GM23338 (cell line): ENCODE measurements at regions not wholly inside any gene's neighbourhood (a gene's known extent, or its start where the extent isn't known, plus 50 kb on each side); places are given as distances from the start of the nearest gene placed in this dataset.

Experiments used
- CREB1 ChIP-seq: fragments of 250-450 bp; sonication (Bioruptor Pico); IDR thresholded peaks from 2 replicates; pipeline ENCODE4 v1.5.0; 2020; ENCODE audit warnings: low read depth, mild to moderate bottlenecking, moderate library complexity
- TF ChIP-seq, protein P1 (sequence below), 2 experiments: fragments of 200-600 bp in 1 of 2; sonication (generic) in 1 of 2; conservative IDR thresholded peaks; 2 replicates each; pipeline versions ENCODE4 v1.5.1 to v1.6.1; 2016 to 2017; ENCODE audit warnings: antibody characterized with exemption in 2 of 2, low read depth in 2 of 2, mild to moderate bottlenecking in 2 of 2, moderate library complexity in 1 of 2
- TF ChIP-seq, protein P2 (sequence below): IDR thresholded peaks from one replicate; pipeline ENCODE4 v1.6.1; 2018; ENCODE audit warnings: antibody characterized with exemption; ENCODE audit not compliant: unreplicated experiment

DNA sequence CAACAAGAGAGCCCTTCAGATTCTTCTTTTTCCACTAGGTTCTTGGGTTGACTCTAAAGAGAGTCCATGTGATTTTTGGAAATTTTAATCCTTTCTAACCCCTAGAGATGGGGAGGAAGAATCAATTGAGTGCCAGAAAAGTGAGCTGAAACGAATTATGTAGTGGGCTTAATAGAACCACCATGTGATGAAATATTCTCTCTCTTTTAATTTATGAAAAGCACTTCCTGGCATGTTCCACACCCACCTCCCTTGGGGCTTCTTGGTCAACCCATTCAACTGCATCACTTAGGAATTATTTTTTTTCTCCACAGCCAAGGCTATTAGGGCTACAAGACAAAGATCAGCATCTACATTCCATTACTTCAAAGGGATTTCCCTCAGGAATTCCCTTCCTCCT, 79.6 kb downstream of the ZC3H11B start:
- TF ChIP-seq, protein P1, sequence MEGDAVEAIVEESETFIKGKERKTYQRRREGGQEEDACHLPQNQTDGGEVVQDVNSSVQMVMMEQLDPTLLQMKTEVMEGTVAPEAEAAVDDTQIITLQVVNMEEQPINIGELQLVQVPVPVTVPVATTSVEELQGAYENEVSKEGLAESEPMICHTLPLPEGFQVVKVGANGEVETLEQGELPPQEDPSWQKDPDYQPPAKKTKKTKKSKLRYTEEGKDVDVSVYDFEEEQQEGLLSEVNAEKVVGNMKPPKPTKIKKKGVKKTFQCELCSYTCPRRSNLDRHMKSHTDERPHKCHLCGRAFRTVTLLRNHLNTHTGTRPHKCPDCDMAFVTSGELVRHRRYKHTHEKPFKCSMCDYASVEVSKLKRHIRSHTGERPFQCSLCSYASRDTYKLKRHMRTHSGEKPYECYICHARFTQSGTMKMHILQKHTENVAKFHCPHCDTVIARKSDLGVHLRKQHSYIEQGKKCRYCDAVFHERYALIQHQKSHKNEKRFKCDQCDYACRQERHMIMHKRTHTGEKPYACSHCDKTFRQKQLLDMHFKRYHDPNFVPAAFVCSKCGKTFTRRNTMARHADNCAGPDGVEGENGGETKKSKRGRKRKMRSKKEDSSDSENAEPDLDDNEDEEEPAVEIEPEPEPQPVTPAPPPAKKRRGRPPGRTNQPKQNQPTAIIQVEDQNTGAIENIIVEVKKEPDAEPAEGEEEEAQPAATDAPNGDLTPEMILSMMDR (conservative IDR thresholded peaks at IDR 0.05; ENCODE audit: low read depth in 2 of 2): no peak
- TF ChIP-seq, protein P2, sequence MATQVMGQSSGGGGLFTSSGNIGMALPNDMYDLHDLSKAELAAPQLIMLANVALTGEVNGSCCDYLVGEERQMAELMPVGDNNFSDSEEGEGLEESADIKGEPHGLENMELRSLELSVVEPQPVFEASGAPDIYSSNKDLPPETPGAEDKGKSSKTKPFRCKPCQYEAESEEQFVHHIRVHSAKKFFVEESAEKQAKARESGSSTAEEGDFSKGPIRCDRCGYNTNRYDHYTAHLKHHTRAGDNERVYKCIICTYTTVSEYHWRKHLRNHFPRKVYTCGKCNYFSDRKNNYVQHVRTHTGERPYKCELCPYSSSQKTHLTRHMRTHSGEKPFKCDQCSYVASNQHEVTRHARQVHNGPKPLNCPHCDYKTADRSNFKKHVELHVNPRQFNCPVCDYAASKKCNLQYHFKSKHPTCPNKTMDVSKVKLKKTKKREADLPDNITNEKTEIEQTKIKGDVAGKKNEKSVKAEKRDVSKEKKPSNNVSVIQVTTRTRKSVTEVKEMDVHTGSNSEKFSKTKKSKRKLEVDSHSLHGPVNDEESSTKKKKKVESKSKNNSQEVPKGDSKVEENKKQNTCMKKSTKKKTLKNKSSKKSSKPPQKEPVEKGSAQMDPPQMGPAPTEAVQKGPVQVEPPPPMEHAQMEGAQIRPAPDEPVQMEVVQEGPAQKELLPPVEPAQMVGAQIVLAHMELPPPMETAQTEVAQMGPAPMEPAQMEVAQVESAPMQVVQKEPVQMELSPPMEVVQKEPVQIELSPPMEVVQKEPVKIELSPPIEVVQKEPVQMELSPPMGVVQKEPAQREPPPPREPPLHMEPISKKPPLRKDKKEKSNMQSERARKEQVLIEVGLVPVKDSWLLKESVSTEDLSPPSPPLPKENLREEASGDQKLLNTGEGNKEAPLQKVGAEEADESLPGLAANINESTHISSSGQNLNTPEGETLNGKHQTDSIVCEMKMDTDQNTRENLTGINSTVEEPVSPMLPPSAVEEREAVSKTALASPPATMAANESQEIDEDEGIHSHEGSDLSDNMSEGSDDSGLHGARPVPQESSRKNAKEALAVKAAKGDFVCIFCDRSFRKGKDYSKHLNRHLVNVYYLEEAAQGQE: no peak
- no peak for TF ChIP-seq CREB1 (CRISPR knock-in tag)
